Putamen (tissue), 1 donor: ENCODE measurements at regions not wholly inside any gene's neighbourhood (a gene's known extent, or its start where the extent isn't known, plus 50 kb on each side); places are given as distances from the start of the nearest gene placed in this dataset.

ENCODE experiments used
- DNase-seq: peaks from one replicate; pipeline ENCODE4 v3.0.0-alpha.2; 2016; ENCODE audit warnings: low spot score

GRCh38 chr2:118237451-118237850, 149.2 kb downstream of the INSIG2 start:
- DNase-seq, result no peak

- no peak for DNase-seq
Measured at GRCh38 chr2:118232796-118233195, 144.5 kb downstream of the INSIG2 start.

- no peak for DNase-seq
Measured at GRCh38 chr2:118232391-118232790, 144.1 kb downstream of the INSIG2 start.

- DNase-seq, result no peak
Measured at GRCh38 chr2:118231759-118232158, 143.5 kb downstream of the INSIG2 start.

- no peak for DNase-seq
Measured at GRCh38 chr2:118227698-118228508, 139.6 kb downstream of the INSIG2 start.

GRCh38 chr2:118225666-118226065, 137.4 kb downstream of the INSIG2 start:
- no peak for DNase-seq

GRCh38 chr2:118224895-118225311, 136.6 kb downstream of the INSIG2 start:
- no peak for DNase-seq

- no peak for DNase-seq
Measured at GRCh38 chr2:118223992-118224894, 136.0 kb downstream of the INSIG2 start.

- DNase-seq, result no peak
Measured at GRCh38 chr2:118223511-118223991, 135.3 kb downstream of the INSIG2 start.

GRCh38 chr2:118222672-118223421, 134.6 kb downstream of the INSIG2 start:
- DNase-seq, result no peak

GRCh38 chr2:118222273-118222594, 134.0 kb downstream of the INSIG2 start:
- no peak for DNase-seq

- DNase-seq, result peak; percentile 26
Measured at GRCh38 chr2:118221536-118222272, 133.4 kb downstream of the INSIG2 start.

- DNase-seq, result no peak
Measured at GRCh38 chr2:118219611-118220010, 131.3 kb downstream of the INSIG2 start.

- DNase-seq, result no peak
Measured at GRCh38 chr2:118216224-118216623, 128.0 kb downstream of the INSIG2 start.

GRCh38 chr2:118209727-118210126, 121.5 kb downstream of the INSIG2 start:
- no peak for DNase-seq

GRCh38 chr2:118207889-118208288, 119.6 kb downstream of the INSIG2 start:
- no peak for DNase-seq

- DNase-seq, result no peak
Measured at GRCh38 chr2:118202707-118203303, 114.5 kb downstream of the INSIG2 start.

- DNase-seq, result no peak
Measured at GRCh38 chr2:118198268-118198667, 110.0 kb downstream of the INSIG2 start.

- DNase-seq, result no peak
Measured at GRCh38 chr2:118197011-118197675, 108.9 kb downstream of the INSIG2 start.

- no peak for DNase-seq
Measured at GRCh38 chr2:118190474-118190873, 102.2 kb downstream of the INSIG2 start.

- no peak for DNase-seq
Measured at GRCh38 chr2:118186858-118187254, 98.6 kb downstream of the INSIG2 start.
